ENCODE measurements at regions not wholly inside any gene's neighbourhood (a gene's known extent, or its start where the extent isn't known, plus 50 kb on each side); places are given as distances from the start of the nearest gene placed in this dataset.
A peak's percentile ranks its signal among the peaks of the same experiment; 100 is the strongest.

DNA sequence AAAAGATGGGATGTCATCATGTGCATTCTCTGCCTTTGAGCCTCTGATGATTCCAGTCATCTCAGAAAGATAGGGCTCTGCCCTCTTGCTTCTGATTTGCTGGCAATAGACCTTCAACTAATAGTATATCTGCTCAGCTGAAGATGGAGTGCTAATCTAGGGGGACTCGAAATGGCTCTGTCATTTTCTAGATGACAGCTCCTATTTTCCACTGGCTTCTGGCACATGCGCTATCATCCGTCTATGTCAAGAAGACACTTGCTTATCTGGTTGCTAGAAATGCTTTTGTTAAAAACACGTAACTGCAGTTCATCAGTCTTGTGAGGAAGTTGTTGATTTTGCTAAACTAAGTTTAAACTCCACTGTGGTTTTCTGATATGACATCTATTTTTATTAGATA is 265.5 kb upstream of the ZNF608 start:
- no peak for DNase-seq

DNA sequence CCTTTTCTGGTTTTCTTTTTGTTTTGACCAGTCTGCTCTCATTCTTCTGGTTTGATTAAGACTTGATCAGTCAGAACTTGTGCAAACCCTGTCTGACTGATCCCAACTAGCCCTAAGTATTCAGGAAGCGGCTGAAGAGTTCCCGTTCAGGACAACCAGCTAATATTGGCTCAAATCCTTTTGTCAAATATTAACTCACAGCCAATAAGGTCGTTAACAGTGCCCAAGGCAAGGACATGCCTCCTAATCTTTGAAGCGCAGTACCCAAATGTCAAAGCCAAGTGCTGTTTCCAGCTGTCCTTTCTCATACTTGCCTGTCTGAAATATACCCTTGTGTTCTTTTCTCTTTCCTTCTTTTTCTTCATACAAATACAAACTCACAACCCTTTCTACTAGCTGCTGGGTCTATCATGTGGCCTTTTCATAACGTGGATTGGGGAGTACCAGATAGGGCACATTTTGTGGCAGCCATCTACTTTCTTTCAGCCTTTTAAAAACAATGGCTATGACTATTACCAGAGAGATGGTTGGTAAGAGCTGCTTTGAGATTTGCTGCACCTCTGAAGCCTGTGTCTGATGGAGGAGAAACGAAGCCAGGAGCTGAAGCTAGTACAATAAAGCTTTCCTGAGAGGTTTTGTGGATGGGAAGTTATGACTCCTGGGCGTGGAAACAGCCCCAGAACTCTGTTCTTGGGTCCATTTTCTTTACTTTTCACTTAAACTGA is 266.4 kb upstream of the ZNF608 start:
- no peak for DNase-seq

DNA sequence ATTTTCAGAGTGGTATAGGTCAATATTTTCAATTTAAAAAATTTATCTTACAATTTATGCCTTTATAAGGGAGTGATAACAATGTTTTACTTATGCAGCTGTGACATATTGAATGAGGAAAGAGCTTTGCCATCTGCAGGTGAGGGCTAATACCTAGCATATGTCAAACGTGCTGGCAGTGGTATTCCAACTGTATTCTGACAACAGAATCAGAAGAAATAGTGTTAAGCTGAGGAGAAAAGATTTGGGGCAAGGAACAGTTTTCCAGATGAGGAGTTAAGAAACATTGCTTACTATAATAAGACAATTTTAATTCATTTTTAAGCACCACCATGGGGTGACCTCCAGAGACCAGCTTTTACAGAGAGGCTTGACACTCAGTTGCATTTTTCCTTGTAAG is 267.8 kb upstream of the ZNF608 start:
- DNase-seq, result no peak

DNA sequence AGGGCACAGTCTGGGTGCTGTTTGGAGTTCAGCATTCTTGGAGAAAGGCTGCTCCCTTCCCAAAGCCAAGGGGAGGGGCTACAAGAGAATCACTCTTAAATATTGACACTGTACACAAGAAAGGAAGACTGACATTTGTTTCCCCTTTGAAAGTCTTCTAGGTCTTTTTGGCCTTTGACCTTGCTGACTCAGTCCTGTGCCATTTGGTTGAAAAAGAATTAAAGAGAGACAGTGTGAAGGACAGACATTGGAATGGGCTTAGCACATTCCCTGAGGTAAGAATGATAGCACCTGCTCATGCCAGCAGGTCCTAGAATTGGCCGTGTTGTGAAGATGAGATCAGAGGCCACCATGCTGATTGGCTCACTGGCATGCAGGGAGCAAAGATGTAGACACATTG is 271.4 kb upstream of the ZNF608 start:
- DNase-seq, result no peak

DNA sequence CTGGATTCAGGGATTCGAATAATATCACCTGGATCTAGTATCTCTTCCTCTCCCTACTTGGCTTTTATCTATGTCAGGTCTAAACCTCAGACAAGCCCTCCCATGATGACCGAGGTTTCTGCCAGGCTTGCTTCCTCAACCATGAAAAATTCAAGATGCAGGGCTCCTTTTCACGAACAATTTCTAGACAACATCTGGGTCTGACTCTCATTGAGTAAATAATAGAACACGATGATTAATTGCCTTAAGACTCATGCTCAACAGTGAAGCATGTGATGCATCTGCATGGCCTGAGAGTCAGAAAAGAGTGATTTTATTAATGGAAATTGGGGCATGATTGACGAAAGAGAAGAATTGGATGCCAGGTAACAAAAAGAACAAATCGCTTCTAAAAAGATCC is 277.2 kb upstream of the ZNF608 start:
- DNase-seq, result no peak

DNA sequence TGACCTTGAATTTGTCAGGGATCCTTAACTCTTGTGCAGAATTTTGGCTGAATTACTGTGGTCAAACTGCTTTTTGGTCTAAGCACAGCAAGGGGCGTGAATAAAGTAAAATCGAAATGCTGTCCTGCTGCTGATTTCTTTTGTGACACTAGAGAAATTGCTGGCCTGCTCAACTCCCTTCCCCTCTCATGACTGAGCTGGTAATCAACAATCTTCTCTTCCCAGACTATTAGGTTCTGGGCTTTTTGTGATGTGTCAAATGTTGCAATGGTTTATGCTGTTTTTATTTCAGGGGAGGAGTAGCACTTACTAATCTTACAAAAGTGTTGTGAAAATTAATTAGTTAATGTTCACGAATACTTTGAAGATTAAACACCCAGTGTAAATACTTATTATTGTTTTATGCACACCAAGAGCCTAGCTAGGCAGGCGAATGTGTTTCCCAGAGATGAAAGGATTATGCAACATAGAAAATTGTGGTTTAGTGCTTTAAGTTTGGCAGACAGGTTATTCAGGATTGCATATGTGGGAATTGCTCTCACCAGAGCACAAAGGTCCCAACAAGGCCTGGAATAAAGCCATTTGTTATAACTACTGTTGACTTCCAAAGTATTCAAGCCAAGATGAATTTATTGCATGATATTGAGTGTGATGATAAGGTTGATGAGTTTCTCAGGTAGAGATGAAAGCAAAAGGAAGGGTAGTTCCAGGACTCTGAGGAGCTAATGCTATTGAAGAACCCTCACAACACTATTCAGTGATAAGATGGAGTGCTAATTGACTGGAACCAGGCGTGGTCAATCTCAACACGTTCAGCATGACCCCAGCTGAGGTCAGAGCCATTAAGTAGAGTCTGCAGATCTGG is 280.7 kb upstream of the ZNF608 start:
- peak; percentile 7 to 45 for DNase-seq

DNA sequence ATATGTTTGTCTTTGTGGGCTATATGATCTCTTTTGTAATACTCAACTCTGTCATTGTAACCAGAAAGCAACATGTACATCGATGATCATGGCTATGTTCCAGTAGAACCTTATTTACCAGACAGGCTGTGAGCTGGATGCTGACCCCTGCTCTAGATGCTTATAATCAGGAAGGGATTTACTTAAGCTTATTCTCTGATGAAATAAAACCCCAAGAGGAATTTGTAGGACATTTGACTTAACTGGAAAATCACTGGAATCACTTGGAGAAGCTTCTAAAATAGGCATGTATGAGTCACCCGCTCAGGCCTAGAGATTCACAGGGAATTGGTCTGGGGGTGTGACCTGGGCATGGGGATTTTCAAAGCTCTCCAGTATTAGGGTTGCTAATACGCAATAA is 285.8 kb upstream of the ZNF608 start:
- DNase-seq, result no peak

DNA sequence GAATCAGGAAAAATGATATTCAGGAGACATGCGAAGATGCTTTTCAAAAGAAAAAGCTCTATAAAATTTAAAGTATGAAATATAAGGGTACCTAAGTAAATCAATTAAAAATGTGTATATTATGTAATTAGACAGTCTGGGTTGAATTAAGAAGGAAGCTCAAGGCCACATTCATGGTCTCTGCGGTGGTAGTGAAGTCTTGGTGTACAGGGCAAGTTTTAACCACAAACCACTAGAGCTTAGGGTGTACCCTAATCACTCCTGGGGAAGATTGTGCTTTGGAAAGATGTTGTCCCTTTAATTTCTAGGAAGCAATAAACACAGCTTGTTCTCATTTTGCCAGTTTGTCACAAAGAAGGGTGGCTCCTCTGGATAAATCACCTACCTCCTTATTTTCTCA is 287.2 kb upstream of the ZNF608 start:
- DNase-seq, result no peak

DNA sequence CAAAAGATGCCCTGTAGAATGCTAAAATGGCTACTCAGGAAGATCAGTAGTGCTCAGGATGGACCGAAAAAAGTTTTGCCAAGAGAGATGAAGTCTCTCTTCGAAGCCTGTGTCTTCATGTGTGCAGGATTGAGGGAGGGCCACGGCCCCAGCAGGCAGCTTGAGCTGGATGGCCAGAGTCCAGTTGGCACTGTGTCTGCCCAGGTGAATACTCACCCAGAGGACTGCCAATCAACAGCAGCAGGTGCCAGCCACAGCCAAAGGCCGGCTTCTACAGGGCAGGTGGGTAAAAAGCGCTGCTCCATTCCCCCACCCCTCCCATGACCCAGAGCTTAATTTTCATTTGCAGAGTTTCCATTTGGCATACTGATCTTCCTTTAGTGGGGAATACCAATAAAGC is 287.9 kb upstream of the ZNF608 start:
- no peak for DNase-seq

DNA sequence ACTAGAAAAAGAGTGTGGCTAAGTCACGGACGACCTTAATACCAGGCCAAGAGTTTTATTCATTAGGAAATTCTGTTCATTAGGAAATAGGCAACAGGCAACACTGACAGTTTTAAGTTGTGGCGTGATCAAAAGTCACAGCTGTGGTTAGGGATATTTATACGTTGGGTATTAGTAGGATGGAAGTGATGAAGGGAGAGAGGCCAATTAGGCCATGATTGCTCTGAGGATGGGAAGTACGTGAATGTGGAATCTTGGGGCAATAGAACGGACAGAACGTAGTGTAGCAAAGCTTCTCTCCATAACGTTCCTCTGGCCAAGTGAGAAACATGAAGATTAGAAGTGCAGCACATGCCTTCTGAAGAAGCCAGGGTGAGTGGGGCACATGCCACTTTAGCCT is 290.1 kb upstream of the ZNF608 start:
- DNase-seq, result no peak

DNA sequence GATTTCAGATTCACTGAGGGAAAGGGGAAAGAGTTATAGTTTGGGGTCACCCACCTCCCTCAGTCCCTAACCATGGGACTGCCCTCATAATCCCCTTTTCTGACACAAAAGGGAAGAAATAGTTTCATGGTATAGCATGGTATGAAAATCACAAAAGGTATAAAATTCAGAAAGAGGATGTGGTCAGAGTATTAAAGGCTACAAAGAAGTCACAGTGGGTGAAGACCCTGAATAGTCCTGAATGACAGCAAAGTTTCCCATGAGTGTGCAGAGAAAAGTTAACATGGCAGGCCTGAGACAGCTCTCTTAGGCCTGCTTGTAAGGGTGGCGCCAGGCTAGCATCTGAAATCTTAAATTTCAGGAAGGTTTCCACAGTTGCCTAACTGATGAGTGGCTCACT is 290.6 kb upstream of the ZNF608 start:
- no peak for DNase-seq

DNA sequence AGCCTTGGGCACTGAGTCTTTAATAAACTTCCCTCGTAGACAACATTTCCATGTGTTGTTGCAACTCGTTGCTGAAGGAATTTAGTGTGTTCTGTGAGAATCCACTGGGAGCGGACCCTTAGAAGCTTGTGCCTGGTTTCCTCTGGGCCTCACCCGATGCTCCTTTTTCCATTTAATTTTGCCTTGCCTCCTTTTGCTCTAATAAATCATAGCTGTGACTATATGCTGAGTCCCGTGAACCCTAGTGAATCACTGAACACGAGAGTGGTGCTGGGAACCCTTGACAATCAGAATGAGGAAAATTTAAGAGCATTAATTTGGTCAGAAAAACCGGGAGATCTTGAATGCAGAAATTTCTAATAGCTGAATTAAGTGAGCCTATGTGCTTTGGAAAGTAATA is 291.1 kb upstream of the ZNF608 start:
- no peak for DNase-seq

DNA sequence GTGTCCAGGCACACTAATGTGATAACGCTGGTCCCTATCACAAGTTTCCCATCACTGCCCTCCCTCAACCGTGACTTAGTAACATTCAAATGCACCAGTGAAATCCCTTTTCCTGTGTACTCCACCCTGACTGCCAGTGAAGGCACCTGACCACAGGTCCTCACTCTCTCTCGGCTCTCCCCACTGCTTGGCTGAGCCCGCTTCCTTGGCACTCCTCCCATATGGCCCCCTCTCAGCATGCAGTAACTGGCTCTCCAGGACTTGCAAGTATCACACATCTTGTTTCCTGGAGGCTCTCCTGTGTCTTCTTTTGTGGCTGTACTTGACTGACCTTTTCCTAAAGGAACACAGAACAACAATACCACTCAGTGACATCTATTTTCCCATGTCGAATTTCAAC is 292.0 kb upstream of the ZNF608 start:
- no peak for DNase-seq

DNA sequence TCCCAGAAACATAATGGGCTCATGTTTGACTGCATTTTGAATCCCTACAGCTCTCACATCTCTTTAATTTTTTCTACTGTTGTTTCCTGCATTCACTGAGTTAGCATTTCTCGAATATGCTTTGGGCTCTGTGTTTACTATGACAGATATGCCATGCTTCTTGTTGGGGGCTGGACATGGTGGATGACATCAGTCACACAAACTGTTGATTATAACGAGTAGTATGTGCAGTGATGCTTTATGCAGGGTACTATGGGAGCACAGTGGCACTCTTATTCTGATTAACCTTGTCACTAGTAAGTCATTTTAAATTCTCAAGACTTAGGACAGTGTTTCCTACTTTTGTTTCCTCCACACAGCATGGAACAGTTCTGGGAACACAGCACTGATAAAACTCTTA is 295.4 kb upstream of the ZNF608 start:
- DNase-seq, result no peak

DNA sequence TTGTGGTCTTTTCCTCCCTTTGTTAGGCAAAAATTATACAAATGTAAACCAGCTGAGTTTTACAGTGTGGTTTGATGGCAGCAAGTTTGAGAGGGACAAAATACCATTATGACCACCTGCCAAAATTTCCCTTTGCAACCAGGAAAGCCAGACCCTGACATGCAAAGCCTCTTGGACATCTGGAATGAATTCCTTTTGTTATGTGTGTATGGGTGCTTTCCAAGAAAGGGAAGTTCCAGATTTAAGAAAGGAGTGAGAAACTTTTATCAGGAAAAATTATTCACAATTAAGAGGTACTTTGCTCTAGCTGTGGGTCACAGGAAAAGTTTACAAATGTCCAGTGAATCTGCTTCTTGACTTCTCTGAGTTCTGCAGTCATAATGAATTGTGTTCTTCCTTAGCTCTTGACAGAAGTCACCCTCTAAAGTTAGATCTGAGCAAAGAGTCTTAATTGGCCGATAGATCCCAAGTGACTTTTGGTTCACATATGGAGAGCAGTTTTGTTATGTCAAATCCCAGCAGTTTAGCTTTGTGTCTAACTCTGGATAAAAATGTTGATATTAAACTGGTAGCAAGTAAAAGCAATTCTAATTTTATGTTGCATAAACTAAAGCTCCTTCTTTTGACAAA is 295.9 kb upstream of the ZNF608 start:
- DNase-seq, result no peak

DNA sequence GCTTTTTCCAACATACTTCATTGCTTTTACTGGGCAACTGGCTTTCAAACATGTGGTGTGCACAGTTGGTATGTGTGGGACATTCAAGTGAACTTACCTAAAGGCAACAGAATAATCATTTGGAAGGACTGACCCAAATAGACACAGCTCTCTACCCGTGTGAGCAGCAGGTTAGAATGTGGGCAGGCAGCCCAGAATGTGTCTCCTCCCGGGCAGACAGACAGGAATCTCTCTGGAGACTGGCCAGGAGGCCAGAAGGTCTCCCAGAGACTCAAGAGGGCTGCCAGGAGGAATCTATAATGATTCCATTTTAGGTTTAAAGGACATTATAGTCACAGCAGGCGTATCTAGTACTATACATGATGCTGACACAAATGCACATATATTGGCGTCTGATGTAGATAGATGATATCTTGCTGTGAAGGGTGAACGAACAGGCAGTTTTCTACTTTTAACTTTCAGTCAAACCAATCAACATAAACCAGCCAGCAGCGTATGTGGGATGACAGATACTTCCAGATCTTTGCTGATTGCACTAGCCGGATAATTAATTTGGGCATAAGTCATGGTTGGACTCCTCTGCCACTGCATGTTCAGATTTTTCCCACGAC is 297.4 kb upstream of the ZNF608 start:
- no peak for DNase-seq

DNA sequence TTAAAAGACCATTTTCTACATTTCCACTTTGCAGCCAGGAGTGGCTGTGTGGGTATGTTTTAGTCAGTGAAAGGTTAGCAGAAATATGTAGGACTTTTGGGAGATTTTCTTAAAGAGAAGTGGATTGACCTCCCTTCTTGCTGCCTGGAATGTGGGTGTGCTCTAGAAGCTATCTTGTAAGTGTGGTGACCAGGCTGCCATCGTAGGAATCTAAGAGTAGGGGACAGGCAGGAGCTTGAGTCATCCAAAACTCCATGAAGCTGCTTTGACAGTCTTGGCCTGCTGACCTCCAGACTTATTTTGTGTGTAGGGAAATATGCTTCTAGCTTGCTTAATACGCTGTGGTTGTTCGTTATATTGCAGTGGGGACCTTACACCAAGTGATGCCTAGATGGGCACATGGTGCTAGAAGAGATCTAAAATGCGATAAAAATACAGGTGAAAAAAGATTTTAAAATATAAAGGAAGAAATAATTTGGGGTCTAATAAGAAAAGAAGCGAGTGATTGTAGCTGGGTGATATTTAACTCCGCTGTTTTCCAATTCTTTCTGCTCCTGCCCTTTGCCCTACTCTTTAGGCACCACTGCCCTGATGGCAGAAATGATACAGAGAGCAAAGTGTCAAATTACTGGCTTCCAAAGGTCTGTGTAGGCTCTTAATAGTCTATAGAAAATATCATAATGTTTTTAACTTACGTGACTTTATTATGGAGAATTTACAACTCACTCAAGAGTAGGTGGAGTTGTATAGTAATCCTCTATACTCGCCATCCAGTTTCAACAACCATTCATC is 298.2 kb upstream of the ZNF608 start:
- DNase-seq, result no peak

DNA sequence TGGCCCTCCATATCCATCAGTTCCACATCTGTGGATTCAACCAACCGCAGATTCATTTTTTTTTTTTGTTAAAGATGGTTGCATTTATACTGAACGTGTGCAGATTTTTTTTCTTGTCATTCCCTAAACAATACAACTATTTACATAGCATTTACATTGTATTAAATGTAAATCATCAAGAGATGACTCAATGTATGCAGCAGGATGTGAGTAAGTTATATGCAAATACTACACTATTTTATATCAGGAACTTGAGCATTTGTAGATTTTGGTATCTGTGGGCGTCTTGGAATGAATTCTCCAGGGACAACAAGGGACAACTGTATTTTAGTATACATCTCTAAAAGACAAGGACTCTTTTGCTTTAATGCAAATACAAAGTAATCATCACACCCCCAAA is 299.2 kb upstream of the ZNF608 start:
- no peak for DNase-seq

DNA sequence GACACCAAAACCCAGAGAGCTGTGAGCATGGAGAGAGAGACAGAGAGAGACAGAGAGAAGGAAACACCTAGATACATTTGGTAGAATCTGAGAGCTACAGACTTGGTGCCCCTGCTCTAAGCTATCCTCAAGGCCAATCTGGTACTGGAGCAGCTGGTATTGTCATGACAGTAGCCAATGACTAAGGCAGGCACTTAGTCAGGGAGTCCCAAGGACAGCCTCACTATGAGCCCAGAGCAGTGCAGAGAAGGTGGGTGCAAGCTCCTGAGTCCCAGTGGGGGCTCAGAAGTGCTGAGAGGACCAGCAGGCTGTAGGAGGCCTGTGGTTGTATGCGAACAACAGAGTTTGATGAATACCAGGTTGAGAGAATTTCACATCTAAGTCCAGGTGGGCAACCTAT is 300.4 kb upstream of the ZNF608 start:
- DNase-seq, result no peak

DNA sequence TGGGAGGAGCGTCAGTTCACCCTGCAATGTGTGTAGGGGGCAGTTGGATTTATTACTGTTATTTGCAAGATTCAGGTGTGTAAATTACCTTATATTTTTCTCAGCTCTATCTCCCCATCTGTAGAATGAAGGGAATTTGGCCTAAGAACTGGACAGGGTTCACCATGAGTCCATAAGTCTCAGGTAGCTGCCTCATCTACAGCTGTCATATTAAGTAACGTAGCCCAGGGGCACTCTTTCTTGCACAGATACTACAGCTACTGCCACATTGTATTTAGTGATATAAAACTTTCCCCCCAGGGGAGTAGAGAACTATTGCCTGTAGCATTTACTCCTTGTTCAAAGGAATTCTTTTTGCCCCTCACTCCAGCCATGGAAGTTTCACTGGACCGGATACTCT is 301.4 kb upstream of the ZNF608 start:
- DNase-seq, result no peak

DNA sequence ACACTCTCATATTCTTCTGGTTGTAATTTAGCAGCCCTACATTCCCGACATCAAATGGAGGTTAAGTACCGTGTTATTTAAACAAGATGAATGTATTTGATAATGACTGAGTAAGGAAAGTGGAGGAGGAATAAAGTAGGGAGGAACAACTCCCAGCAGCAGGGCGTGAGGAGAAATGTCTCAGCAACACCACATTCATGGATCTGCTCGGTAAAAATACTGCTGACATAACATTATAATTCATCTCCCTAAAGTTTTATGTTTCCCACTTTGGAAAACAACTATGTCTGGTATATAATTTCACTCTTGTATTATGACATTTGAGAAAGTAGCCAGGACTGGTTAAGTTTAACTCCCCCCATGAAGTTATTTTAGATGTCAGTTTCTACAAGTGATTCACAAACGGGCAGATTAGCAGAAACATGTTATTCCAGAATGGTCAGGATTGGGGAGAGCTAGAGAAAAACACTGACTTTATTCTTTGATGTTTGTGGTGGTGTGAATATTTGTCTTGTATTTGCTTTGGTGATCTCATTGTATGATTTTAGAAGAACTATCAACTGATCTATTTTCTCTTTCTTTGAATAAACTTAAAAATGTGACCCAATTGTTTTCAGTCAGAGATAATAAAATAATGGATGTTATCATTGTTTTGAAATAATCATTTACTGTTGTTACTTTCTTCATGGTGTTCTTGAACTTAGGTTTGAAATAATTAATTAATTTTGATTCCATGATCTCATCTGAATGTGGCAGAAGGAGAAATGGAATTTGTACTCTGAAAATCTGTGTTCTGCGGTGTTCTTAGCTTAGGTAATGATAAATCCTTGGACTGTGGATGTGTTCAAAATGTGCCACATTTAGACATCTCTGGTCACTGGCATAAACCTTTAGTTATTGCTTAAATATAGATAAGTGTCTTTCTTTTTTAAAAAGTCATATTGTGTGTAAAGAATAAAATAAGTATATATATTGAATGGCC is 303.6 kb upstream of the ZNF608 start:
- no peak for DNase-seq

DNA sequence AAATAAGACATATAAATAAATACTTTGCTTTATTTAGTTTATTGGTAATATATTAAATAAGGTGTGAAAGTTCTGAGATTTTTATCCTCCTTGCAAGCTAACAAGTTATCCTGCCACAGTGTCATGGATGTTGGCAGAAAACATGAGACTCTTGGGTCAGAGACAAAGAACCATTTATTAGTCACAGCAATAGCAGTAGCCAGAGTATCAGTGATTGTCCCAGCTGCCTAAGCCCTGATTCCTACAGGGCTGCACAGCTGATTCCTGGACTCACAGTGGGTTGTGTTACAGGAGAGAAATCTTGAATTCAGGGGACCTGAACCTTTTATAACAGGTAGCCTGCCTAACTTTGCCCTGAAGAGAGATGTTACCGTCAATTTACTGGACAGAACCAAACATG is 304.5 kb upstream of the ZNF608 start:
- no peak for DNase-seq

Data from NCI-H187 (cell line).